ENCODE measurements at regions not wholly inside any gene's neighbourhood (a gene's known extent, or its start where the extent isn't known, plus 50 kb on each side); places are given as distances from the start of the nearest gene placed in this dataset.

- TF ChIP-seq CTCF (conservative IDR thresholded peaks at IDR 0.05; ENCODE audit: low read length) (no peak), EZH2phosphoT487 (IDR thresholded peaks at IDR 0.05; ENCODE audit: borderline replicate concordance) (no peak)
Measured at GRCh38 chr13:61727767-61728166, 312.1 kb upstream of the PCDH20 start.

All from Loucy (cell line).